GM12878 (cell line): ENCODE measurements at regions not wholly inside any gene's neighbourhood (a gene's known extent, or its start where the extent isn't known, plus 50 kb on each side); places are given as distances from the start of the nearest gene placed in this dataset.

Experiments used
- ATAC-seq: fragments of 200-7000 bp; cut with Tn5 transposase; 3 replicates; pipeline ENCODE4 v1.9.1; 2020; ENCODE audit warnings: mild to moderate bottlenecking, moderate library complexity
- BruUV-seq: library from RNA; stranded (reverse); fragments of 400-500 nt; replicated peaks from 2 replicates; lab custom pipeline; 2021; lab: Mats Ljungman, UMichigan
- CTCF ChIA-PET: fragments of 300-600 bp; sonication (Branson Sonifier 250); formaldehyde crosslinking; extraction: SDS; loops from one replicate; lab custom pipeline; 2021; ENCODE audit warnings: inconsistent platforms; lab: Yijun Ruan, JAX
- POLR2A ChIA-PET: fragments of 350-600 bp; formaldehyde crosslinking; extraction: SDS; loops from one replicate; lab custom pipeline; 2021; ENCODE audit warnings: inconsistent platforms; lab: Charles Lee
- RAD21 ChIA-PET: fragments of 300-600 bp; sonication (Branson Sonifier 250); formaldehyde crosslinking; loops from one replicate; lab custom pipeline; 2023; ENCODE audit warnings: antibody characterized with exemption; ENCODE audit not compliant: unreplicated experiment; lab: Charles Lee
- SMC1A ChIA-PET: fragments of 300-600 bp; sonication (Branson Sonifier 250); formaldehyde crosslinking; loops from one replicate; lab custom pipeline; 2023; ENCODE audit not compliant: unreplicated experiment, uncharacterized antibody; lab: Charles Lee
- DNase-seq: peaks from one replicate; pipeline ENCODE4 v3.0.0-alpha.2; 2011; ENCODE audit warnings: low read depth, low spot score
- FAIRE-seq: peaks from 3 replicates; lab custom pipeline; 2011; peaks lifted over from hg19 to GRCh38; lab: Jason Lieb, UNC
- H2AFZ ChIP-seq: 2 replicates; pipeline ENCODE4 v1.6.0; 2011; ENCODE audit warnings: low read depth, low read length, control low read depth; ENCODE audit not compliant: control insufficient read depth
- H3K27ac ChIP-seq: 2 replicates; pipeline ENCODE4 v1.5.1; 2011; ENCODE audit warnings: control low read depth; ENCODE audit not compliant: control insufficient read depth, insufficient read depth
- H3K27me3 ChIP-seq, 2 experiments: replicated peaks in 1 of 2; 2 replicates each; pipeline versions ENCODE4 v1.6.0 to v1.6.1; 2011; ENCODE audit warnings: low read length in 1 of 2; ENCODE audit not compliant: control insufficient read depth in 2 of 2, insufficient read depth in 2 of 2
- H3K36me3 ChIP-seq, 2 experiments: 2 replicates each; pipeline ENCODE4 v1.5.1; 2011; ENCODE audit warnings: low read length in 1 of 2; ENCODE audit not compliant: control insufficient read depth in 2 of 2, insufficient read depth in 2 of 2
- H3K4me1 ChIP-seq: 2 replicates; pipeline ENCODE4 v1.6.1; 2011; ENCODE audit warnings: mild to moderate bottlenecking, low read length, moderate library complexity, mixed read lengths; ENCODE audit not compliant: control insufficient read depth, insufficient read depth
- H3K4me2 ChIP-seq: 2 replicates; pipeline ENCODE4 v1.6.0; 2011; ENCODE audit warnings: control low read depth; ENCODE audit not compliant: control insufficient read depth, insufficient read depth
- H3K4me3 ChIP-seq: fragments of 200-600 bp; sonication (generic); 2 replicates; pipeline ENCODE4 v1.5.1; 2016
- H3K79me2 ChIP-seq: 2 replicates; pipeline ENCODE4 v1.6.0; 2011; ENCODE audit warnings: low read length; ENCODE audit not compliant: control insufficient read depth, insufficient read depth
- H3K9ac ChIP-seq: 2 replicates; pipeline ENCODE4 v1.8.0; 2011; ENCODE audit warnings: low read length, control low read depth, mixed read lengths; ENCODE audit not compliant: control insufficient read depth, insufficient read depth
- H3K9me3 ChIP-seq: replicated peaks from 3 replicates; pipeline ENCODE4 v1.5.1; 2011; ENCODE audit warnings: mild to moderate bottlenecking, low read length; ENCODE audit not compliant: control insufficient read depth, insufficient read depth
- H4K20me1 ChIP-seq: 2 replicates; pipeline ENCODE4 v1.6.0; 2011; ENCODE audit not compliant: control insufficient read depth, insufficient read depth
- BHLHE40 ChIP-seq, 2 experiments: fragments of 450-650 bp in 1 of 2; IDR thresholded peaks; 2 replicates each; pipeline ENCODE4 v1.6.1; 2011 to 2017; ENCODE audit warnings: low read depth in 2 of 2, borderline replicate concordance in 1 of 2, improper control_type of control experiment in 1 of 2, low read length in 1 of 2, mild to moderate bottlenecking in 1 of 2
- CBFB ChIP-seq: IDR thresholded peaks from 2 replicates; pipeline ENCODE4 v1.6.1; 2016; ENCODE audit warnings: antibody characterized with exemption, low read depth
- CHD1 ChIP-seq: IDR thresholded peaks from 2 replicates; pipeline ENCODE4 v1.6.1; 2012; ENCODE audit warnings: low read depth, low read length, improper control_type of control experiment
- CHD4 ChIP-seq: fragments of 200-600 bp; sonication (generic); IDR thresholded peaks from 2 replicates; pipeline ENCODE4 v1.6.1; 2016; ENCODE audit warnings: mild to moderate bottlenecking
- FOS ChIP-seq: IDR thresholded peaks from 3 replicates; pipeline ENCODE4 v1.6.1; 2011; ENCODE audit warnings: borderline replicate concordance; ENCODE audit not compliant: insufficient read length; ENCODE audit errors: extremely low read depth
- GATAD2B ChIP-seq: fragments of 450-650 bp; conservative IDR thresholded peaks from 2 replicates; pipeline ENCODE4 v1.6.1; 2017; ENCODE audit warnings: low read depth, mild to moderate bottlenecking, moderate library complexity
- RB1 ChIP-seq: fragments of 450-650 bp; formaldehyde crosslinking; IDR thresholded peaks from 2 replicates; pipeline ENCODE4 v1.6.1; 2017; ENCODE audit warnings: mild to moderate bottlenecking, borderline replicate concordance
- SIN3A ChIP-seq: IDR thresholded peaks from 2 replicates; pipeline ENCODE4 v1.6.1; 2012; ENCODE audit warnings: low read depth, low read length, improper control_type of control experiment
- SUZ12 ChIP-seq: fragments of 200-600 bp; sonication (generic); IDR thresholded peaks from one replicate; pipeline ENCODE4 v1.6.1; 2018; ENCODE audit warnings: antibody characterized with exemption, mild to moderate bottlenecking; ENCODE audit not compliant: unreplicated experiment
- ZBED1 ChIP-seq: IDR thresholded peaks from 2 replicates; pipeline ENCODE4 v1.6.1; 2016; ENCODE audit warnings: borderline replicate concordance
- ZNF207 ChIP-seq: fragments of 450-650 bp; IDR thresholded peaks from 2 replicates; pipeline ENCODE4 v1.6.1; 2014; ENCODE audit warnings: antibody characterized with exemption, mild to moderate bottlenecking, borderline replicate concordance
- WGBS: methylation state at CpG from one replicate; pipeline ENCODE4 v1.1.6; 2016; ENCODE audit warnings: low lambda C conversion rate; ENCODE audit not compliant: insufficient replicate concordance, insufficient coverage; ENCODE audit errors: missing lambda C conversion rate; 5-methylcytosine and 5-hydroxymethylcytosine counted together
- in situ Hi-C: fragments of 300-500 bp; cut with MboI; formaldehyde crosslinking; loops from 9 replicates; pipeline ENCODE4 v1.14.3; 2018; ENCODE audit warnings: mixed read lengths
- intact Hi-C: fragments of 100-400 bp; cut with micrococcal nuclease; formaldehyde crosslinking; loops from one replicate; pipeline ENCODE4 v1.14.2; 2022; ENCODE audit not compliant: unreplicated experiment
- TF ChIP-seq, protein P1 (sequence below): fragments of 450-650 bp; IDR thresholded peaks from 2 replicates; pipeline ENCODE4 v1.6.1; 2017; ENCODE audit warnings: low read depth, mild to moderate bottlenecking, moderate library complexity

DNA sequence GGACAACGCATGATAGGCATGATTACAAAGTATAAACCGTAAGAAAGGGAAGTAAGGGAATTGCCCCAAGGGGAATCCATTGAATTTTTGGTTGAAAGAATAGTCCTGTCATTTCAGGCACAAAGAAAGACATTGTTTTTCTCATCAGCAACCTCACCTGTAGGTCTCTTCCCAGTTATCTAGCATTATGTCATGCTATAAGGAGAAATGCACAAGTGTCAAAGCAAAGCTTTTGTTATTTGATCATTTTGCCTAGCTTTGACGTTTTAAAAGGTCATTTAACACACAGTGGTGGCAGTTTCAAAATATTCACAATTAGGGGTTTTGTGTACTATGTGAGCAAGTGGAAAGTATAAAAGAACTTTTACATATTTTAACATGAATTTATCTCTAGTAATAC, 796.2 kb upstream of the MIR17HG start:
- in situ Hi-C loops, result no loop called here
- FAIRE-seq (no peak), ATAC-seq (no peak)

DNA sequence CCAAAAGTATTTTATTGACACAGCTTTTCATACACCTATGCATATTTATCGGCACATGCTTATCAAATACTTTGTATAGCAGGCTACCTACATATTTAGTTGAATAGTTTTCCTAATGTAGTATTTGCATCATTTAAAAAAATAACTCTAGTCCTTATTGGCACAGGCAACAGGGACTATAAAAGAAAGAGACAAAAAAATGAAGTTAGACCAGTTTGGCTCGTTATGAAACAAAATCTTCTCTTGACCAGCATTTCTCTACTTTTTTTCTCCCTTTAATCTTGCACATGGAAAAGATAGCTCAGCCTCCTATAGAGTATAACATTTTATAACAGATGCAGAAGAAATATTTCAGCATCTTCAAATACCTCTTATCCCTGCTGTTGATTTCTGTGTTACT, 794.8 kb upstream of the MIR17HG start:
- TF ChIP-seq FOS, result no peak
- no peak for TF ChIP-seq RB1
- no peaks in the 10 kb centered on the region for H3K4me1 ChIP-seq
- no peak overlapping the region for H3K27ac ChIP-seq
- H3K36me3 ChIP-seq, result no peaks in the 10 kb centered on the region
- ATAC-seq, result no peak
- ChIA-PET POLR2A (no interaction called here), RAD21 (no interaction called here), SMC1A (no interaction called here), CTCF (no interaction called here)
- no peaks in the 10 kb centered on the region; the same call in 2 of the 3 replicates for H3K9me3 ChIP-seq
- no peaks in the 10 kb centered on the region for H4K20me1 ChIP-seq
- no peaks in the 10 kb centered on the region for H3K27me3 ChIP-seq
- no peak overlapping the region for H2AFZ ChIP-seq
- no peak overlapping the region for H3K4me3 ChIP-seq
- H3K79me2 ChIP-seq, result no peaks in the 10 kb centered on the region
- no TSS peak for BruUV-seq
- H3K4me2 ChIP-seq, result no peak overlapping the region
- 2% methylated on average over 2 of the region's 2 CpGs for WGBS
- H3K9ac ChIP-seq, result no peak overlapping the region
- intact Hi-C loops, result no loop called here
- in situ Hi-C loops, result no loop called here
- no peak for FAIRE-seq
- DNase-seq, result no peak

More for the DNA sequence above, 796.2 kb upstream of the MIR17HG start:
- DNase-seq, result no peak
- ChIA-PET RAD21 (no interaction called here), SMC1A (no interaction called here), POLR2A (no interaction called here), CTCF (interaction anchor here (1.1 kb wide), 1 partner anchor 36 kb away, joined by 3 read pairs; no protein-coding TSS in a partner anchor)
- Histone ChIP-seq H4K20me1 (no peaks in the 10 kb centered on the region), H3K4me2 (no peak overlapping the region), H3K36me3 (no peaks in the 10 kb centered on the region), H3K27ac (no peak overlapping the region), H2AFZ (no peak overlapping the region), H3K27me3 (no peaks in the 10 kb centered on the region), H3K9ac (no peak overlapping the region), H3K4me3 (no peak overlapping the region)
- intact Hi-C loops, result no loop called here
- WGBS, result 44% methylated on average over 3 of the region's 3 CpGs
- TF ChIP-seq CHD1 (no peak), CHD4 (no peak), GATAD2B (no peak), ZNF207 (no peak), BHLHE40 (IDR thresholded peaks at IDR 0.05; ENCODE audit: borderline replicate concordance in 1 of 2, low read depth in 2 of 2, low read length in 1 of 2) (no peak), CBFB (no peak), SIN3A (no peak), SUZ12 (no peak), ZBED1 (no peak)
- TF ChIP-seq, protein P1, sequence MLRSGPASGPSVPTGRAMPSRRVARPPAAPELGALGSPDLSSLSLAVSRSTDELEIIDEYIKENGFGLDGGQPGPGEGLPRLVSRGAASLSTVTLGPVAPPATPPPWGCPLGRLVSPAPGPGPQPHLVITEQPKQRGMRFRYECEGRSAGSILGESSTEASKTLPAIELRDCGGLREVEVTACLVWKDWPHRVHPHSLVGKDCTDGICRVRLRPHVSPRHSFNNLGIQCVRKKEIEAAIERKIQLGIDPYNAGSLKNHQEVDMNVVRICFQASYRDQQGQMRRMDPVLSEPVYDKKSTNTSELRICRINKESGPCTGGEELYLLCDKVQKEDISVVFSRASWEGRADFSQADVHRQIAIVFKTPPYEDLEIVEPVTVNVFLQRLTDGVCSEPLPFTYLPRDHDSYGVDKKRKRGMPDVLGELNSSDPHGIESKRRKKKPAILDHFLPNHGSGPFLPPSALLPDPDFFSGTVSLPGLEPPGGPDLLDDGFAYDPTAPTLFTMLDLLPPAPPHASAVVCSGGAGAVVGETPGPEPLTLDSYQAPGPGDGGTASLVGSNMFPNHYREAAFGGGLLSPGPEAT, result no peak
- TF ChIP-seq, all 136 proteins: peak for 0
- H3K9me3 ChIP-seq, result no peaks in the 10 kb centered on the region; the same call in 2 of the 3 replicates
- no TSS peak for BruUV-seq
- no peaks in the 10 kb centered on the region for H3K79me2 ChIP-seq
- no peaks in the 10 kb centered on the region for H3K4me1 ChIP-seq
